HL-60 (cell line): ENCODE measurements at regions not wholly inside any gene's neighbourhood (a gene's known extent, or its start where the extent isn't known, plus 50 kb on each side); places are given as distances from the start of the nearest gene placed in this dataset.

Experiments used
- CTCF ChIP-seq: IDR thresholded peaks from one replicate; pipeline ENCODE4 v1.5.1; 2011; ENCODE audit warnings: low read length, control low read depth, inconsistent platforms; ENCODE audit not compliant: insufficient read depth
- GABPA ChIP-seq: IDR thresholded peaks from 2 replicates; pipeline ENCODE4 v1.6.1; 2012; ENCODE audit warnings: low read depth

DNA sequence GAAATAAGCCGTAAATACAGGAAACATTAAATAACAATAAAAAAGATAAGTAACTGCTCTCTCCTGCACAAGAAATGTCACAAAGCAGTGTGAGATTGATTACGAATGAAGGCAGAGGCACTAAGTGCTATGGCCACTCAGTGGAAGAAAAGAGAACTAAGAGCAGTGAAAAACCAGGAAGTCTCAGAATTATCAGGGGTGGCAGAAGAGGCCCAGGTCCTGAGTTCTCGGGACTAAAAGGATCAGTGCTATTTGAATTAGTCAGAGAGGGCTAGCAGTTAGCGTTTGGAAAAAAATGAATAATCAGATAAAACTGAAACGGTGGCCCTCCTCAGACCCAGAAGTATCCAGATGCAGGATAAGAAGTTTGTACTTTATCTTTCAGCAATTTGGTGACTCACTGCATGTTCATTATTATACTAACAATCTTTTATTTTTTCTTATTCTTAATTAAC, 367.1 kb downstream of the ZEB2 start:
- TF ChIP-seq GABPA: no peak
- no peak for TF ChIP-seq CTCF
